ENCODE measurements at regions not wholly inside any gene's neighbourhood (a gene's known extent, or its start where the extent isn't known, plus 50 kb on each side); places are given as distances from the start of the nearest gene placed in this dataset.
"Not testable (repeated sequence)": the region's sequence is repeated elsewhere in the genome, so short reads cannot be mapped to it uniquely, and the experiment has no call there.

- DNase-seq: peak; percentile 23
Observed at GRCh38 chr2:41187376-41188122, 735.7 kb upstream of the SLC8A1 start.

GRCh38 chr2:41194230-41194629 is 742.3 kb upstream of the SLC8A1 start:
- peak; percentile 59 for DNase-seq

GRCh38 chr2:41197781-41198180 is 745.9 kb upstream of the SLC8A1 start:
- DNase-seq: no peak

- no peak for DNase-seq
Observed at GRCh38 chr2:41199334-41199733, 747.4 kb upstream of the SLC8A1 start.

GRCh38 chr2:41204315-41204714 is 752.4 kb upstream of the SLC8A1 start:
- no peak for DNase-seq

GRCh38 chr2:41206004-41206403 is 754.1 kb upstream of the SLC8A1 start:
- DNase-seq: no peak

- DNase-seq: no peak
Observed at GRCh38 chr2:41207578-41207977, 755.7 kb upstream of the SLC8A1 start.

GRCh38 chr2:41210030-41210429 is 758.1 kb upstream of the SLC8A1 start:
- not testable (repeated sequence) for DNase-seq

GRCh38 chr2:41216978-41217377 is 765.1 kb upstream of the SLC8A1 start:
- DNase-seq: no peak

- no peak for DNase-seq
Observed at GRCh38 chr2:41222593-41222992, 770.7 kb upstream of the SLC8A1 start.

GRCh38 chr2:41234093-41234492 is 782.2 kb upstream of the SLC8A1 start:
- DNase-seq: no peak

GRCh38 chr2:41241325-41242000 is 789.6 kb upstream of the SLC8A1 start:
- no peak for DNase-seq

- no peak for DNase-seq
Observed at GRCh38 chr2:41242001-41242331, 790.1 kb upstream of the SLC8A1 start.

- DNase-seq: no peak
Observed at GRCh38 chr2:41267929-41268659, 779.7 kb upstream of the PKDCC start.

GRCh38 chr2:41283079-41283775 is 764.6 kb upstream of the PKDCC start:
- DNase-seq: no peak

- no peak for DNase-seq
Observed at GRCh38 chr2:41293491-41293890, 754.3 kb upstream of the PKDCC start.

- peak; percentile 15 for DNase-seq
Observed at GRCh38 chr2:41294331-41294730, 753.5 kb upstream of the PKDCC start.

- no peak for DNase-seq
Observed at GRCh38 chr2:41313082-41313481, 734.7 kb upstream of the PKDCC start.

- no peak for DNase-seq
Observed at GRCh38 chr2:41314511-41315070, 733.2 kb upstream of the PKDCC start.

- no peak for DNase-seq
Observed at GRCh38 chr2:41319437-41319836, 728.4 kb upstream of the PKDCC start.

- DNase-seq: no peak
Observed at GRCh38 chr2:41320491-41320890, 727.3 kb upstream of the PKDCC start.

- no peak for DNase-seq
Observed at GRCh38 chr2:41321351-41321750, 726.5 kb upstream of the PKDCC start.

GRCh38 chr2:41326851-41327250 is 721.0 kb upstream of the PKDCC start:
- no peak for DNase-seq
